Right kidney (tissue), 1 donor: ENCODE measurements at regions not wholly inside any gene's neighbourhood (a gene's known extent, or its start where the extent isn't known, plus 50 kb on each side); places are given as distances from the start of the nearest gene placed in this dataset.

Source experiments
- DNase-seq: peaks from one replicate; pipeline ENCODE4 v3.0.0-alpha.2; 2016

DNA sequence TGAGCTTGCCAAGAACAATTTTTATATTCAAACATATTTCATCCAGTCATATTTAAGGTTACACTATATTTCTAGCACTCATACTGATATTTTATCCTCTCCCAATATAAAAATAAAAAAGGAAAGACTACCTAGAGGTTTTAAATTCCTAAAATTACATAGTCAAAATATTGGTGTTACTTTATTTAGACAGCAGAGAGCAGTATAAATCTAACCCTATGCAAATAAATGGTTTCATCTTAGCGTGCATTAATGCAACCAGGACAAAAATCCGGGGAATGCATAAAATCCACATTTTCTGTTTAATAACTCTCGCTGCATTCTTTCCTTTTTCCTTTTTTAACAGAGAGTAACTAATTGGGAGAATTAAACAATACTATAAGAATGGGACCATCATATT lies 1447.4 kb upstream of the ALCAM start:
- no peak for DNase-seq

DNA sequence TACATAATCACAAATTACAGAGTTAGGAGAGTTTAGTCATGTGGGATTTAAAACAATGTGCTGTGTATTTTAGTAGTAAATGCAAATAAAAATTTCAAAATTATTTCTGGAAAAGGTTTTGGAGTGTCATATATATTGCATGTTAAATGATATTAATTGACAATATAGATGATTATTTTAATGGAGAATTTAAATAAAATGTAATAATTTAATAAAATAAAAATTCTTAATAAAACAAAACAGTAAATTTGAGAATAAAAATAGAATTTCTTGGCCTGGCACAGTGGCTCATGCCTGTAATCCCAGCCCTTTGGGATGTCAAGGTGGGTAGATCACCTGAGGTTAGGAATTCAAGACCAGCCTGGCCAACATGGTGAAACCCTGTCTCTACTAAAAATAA lies 1442.8 kb upstream of the ALCAM start:
- no peak for DNase-seq

DNA sequence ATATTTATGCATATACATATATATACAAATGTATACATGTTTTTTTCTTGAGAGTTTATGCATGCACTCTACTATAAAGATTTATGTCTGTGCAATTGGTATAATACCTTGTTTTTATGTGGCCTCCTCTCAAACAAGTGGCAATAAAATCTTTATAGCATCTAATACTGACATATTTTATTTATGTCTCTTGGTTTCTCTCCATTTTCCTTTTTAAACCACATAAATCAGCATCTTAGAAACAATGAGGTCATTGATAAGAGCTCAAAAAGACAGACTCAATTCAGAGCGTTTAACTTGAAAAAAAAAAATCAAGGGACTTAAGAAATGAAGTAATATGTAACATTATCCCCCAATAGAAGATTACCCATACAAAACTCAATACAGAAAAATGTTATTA lies 1442.2 kb upstream of the ALCAM start:
- DNase-seq: no peak

DNA sequence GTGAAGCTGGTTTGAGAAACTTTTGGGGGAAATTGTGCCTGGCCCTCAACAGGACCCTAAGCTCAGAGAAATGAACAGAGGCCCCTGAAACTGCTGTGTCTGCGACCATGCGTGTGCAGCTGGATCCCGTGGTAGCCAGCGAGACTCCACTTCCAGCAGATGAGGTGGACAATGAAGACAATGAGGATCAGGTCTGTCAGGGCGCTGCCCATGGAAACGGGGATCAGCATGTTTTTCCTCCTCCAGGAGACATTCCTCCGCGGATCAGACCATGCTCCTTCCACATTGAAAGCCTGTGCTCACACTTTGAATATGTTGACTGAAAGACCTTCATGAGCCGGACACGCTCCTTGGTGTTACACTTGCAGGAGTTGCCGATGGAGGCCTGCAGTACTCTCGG lies 1439.8 kb upstream of the ALCAM start:
- DNase-seq: no peak

DNA sequence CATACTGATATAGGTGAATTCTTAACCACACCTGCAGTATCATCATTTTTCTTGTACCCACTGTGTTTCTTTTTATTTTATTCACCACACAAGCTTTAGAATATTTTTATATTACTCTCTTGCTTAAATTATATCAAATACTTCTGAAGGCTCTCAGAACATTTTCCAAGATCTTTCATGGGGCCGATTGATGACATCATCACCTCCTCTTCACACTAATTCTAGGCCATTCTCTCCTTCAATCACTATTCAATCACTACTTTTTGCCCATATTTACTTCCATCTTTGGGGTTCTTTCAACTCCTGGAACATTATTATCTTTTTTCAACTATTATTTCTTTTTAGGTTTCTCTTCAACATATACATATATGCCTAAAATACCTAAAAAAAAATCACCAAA lies 1438.8 kb upstream of the ALCAM start:
- DNase-seq: no peak

DNA sequence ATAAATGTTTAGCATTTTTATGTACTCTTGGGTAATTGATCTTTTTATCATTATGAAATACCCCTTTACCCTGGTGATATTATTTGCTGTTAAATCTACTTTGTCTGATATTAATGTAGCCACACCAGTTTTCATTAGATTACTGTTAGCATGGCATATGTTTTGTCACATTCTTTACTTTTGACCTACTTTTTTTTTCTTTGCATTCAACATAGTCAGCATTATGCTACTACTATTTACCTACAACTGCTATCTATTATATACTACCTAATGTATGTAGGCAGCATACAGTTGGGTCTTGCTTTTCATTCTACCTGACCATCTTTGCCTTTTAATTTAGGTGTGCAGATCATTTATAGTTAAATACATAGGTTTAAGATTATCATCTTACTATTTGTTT lies 1429.6 kb upstream of the ALCAM start:
- no peak for DNase-seq

DNA sequence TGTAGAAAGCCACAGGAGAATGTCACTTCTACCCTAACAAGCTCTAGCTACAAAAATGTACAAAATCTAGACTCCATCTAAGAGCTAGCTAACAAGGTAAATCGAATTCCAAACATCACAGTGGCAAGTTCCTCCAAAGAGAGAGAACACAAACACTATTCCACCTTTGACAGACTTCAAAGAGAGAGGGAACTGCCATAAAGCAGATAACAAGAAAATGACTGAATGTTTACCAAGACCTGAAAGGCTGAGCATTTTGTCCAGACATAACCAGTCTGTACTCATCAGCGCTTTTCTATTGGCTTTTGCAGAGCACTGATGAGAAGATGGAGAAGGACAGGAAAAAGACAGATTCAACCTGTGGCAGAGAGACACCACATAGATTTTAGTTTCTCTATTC lies 1419.6 kb upstream of the ALCAM start:
- DNase-seq: no peak

DNA sequence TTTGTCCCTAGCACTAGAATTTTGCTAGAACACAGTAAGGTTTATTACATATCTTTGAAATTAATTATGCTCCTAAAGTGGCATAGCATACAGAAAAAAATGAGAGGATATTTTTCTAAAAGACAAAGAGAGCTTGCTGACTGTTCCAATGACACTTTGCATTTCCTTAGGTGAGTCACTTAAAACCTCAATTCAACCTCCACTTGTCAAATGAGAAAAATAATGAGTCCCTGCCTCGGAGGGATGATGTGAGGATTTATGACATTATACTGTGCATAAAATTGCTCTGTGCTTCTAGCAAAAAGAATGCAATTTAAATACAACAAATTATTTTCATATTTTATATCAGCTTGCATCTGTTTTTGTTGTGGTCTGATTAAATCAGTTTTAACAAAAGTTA lies 1417.0 kb upstream of the ALCAM start:
- DNase-seq: no peak

DNA sequence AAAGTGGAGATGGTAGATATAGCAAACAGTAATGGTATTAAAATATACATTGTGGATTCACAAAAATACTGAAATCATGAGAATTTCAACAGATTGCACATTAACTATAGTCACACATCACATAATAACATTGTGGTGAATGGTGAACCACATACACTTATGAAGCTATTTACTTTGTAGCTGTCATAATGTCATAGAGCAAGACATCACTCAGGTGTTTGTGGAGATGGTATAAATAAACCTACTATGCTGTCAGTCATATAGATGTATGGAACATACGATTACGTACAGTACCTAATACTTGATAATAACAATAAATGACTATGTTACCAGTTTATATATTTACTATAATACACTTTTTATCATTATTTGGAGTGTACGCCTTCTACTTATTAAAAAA lies 1416.0 kb upstream of the ALCAM start:
- no peak for DNase-seq

DNA sequence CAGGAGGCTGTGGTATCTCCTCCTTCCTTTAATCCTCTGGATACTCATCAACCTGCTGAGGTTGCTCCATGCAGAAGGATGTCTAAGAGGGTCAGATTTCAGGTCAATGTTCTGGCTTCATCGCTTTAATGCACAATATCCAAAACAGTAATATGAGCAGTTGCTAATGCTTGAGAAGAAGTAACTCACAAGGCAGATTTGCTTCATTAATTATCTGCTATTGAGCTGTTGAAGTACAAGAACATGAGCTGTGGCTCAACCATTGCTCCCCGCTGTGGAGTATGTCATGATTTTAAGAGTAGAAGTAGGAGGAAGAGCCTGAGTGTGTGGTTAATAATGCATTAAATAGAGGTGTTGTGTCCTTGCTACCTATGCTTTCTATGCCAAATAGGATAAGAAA lies 1412.9 kb upstream of the ALCAM start:
- peak; percentile 11 for DNase-seq

DNA sequence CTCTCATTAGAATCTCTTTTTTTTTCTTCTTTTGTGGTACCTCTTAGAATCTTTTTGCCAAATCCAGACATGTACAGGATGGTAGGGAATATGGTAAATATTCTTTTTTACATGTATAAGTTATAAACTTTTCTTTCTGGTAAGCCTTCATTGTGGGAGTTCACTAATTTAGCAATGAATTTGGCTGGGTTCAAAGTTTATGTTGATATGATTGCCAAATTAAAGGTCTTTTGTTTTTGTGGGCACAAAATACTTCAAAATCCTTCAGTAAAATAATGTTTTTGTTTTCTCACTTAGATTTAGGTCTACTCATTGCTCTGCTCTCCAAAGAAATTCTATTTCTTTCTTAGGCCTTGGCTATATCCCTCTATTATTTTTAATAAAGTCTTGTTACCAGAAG lies 1405.9 kb upstream of the ALCAM start:
- DNase-seq: no peak

DNA sequence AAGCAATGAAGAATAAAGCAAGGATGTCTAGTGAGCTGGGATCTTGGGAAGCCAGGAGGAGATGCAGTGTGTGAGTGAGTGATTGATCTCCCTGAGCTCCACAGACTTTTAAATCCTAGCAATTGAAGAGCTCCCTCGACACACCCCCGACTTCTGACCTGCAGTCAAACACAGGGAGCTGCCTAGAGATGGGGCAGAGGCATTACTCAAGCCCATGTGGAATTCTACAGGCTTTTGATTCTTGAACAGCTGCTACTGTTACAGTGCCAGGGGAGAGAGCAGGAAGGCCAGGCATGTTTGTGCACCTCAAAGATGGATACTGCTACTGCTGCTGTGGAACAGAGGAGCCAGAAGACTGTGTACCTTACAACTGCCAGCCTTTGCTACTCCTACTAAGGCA lies 1403.1 kb upstream of the ALCAM start:
- DNase-seq: no peak

DNA sequence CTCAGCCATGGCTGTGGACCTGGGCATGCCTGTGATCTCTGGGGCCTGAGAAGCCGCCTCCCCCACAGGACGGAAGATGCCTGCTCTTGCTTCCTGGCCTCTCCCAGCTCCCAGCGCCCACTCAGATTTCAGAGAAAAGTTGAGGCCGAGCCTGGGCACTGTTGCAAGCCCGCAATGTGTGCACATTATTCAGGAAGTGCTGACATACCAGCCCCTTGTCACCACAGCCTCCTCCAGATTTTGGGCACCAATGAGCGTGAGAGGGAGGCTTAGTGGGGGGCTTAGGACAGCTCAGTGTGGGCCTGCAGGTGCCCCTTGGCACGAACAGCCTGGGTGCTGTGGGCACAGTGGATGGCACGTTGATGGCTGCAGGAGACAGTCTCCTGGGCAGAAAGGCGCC lies 1400.9 kb upstream of the ALCAM start:
- DNase-seq: no peak

DNA sequence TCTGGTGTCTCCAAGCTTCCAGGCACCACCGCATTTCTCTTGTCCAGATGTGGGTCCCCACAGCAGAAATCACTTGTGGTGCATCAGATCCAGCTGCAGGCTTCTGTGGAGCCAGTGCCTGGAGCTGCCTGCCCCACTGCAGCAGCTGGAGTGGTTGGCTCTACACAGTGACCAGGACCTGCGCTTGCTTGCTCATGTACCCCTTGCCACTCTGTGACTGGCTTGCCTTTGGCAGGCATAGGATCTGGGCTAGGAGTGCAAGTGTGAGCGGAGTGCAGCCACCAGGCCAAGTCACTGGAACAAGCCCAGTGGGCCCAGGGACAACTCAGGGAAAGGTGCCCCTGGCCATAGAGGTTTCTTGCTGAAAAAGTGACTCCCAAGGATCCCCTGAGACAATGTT lies 1400.0 kb upstream of the ALCAM start:
- no peak for DNase-seq

DNA sequence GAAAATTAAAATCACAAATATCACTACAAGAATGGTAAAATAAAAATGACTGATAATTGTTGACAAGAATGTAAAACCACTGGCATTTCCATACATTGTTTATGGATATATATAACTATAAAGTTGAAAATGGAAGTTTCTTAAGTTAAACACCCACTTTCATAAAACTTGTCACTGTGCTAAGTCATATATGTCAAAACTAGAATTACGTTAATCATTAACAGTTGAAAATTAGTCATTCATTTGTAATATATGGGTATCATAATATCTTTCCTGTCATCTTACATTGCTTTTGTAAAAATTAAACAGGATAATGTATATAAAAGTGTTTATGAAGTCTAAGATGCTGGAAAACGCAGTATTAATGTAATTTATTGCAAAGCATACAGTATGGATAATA lies 1398.6 kb upstream of the ALCAM start:
- no peak for DNase-seq

DNA sequence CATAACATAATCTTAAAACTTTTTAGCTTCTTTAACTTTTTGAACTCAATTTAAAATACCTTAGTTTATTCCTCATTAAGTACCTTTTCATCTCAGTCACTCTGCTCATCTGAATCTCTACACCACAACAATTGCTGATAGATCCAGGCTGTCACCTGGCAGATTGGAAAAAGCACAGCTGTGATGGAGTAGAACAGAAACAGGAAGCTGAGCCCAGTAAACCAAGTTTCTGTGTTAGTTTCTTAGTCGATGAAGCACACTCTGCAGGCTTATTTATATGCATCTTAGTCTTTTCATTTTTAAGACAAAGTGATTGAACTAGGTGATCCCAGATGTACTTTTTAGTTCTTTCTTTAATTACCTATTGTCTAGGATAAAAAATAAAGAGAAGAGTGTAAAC lies 1398.0 kb upstream of the ALCAM start:
- no peak for DNase-seq

DNA sequence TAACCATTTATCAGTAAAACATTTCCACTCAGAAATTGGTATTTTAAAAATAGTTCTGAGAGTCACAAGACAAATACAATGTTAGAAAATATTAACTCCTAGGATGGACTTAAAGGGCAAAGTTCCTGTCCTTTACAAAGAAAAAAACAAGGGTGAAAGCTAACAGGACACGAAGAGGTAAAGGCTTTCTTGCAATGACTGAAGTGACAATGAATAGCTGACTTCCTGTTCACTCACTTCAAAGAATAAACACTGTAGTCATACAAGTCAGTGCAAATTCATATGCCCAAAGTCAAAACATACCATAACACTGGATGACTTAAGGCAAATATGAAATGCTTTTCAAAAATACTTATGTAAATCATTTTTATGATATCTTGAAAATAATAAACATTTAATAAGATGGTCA lies 1389.8 kb upstream of the ALCAM start:
- no peak for DNase-seq

DNA sequence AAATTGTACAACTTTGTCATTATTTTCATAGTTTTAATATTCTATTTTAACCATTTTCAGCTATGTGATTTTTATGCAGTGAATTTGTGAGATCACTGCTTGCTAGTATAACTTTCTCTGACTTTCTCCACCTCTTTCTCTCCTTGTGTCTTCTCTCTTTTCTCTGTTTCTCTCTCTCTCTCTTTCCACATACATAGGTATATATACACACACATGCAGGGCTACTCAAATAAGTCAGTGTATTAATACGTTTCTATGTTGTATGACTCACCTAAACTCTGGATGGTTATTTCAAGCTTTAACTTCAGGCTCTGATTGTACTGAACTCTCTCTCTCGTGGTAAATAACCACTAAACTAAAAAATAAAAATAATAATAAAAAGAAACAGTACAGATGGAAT lies 1389.3 kb upstream of the ALCAM start:
- no peak for DNase-seq

DNA sequence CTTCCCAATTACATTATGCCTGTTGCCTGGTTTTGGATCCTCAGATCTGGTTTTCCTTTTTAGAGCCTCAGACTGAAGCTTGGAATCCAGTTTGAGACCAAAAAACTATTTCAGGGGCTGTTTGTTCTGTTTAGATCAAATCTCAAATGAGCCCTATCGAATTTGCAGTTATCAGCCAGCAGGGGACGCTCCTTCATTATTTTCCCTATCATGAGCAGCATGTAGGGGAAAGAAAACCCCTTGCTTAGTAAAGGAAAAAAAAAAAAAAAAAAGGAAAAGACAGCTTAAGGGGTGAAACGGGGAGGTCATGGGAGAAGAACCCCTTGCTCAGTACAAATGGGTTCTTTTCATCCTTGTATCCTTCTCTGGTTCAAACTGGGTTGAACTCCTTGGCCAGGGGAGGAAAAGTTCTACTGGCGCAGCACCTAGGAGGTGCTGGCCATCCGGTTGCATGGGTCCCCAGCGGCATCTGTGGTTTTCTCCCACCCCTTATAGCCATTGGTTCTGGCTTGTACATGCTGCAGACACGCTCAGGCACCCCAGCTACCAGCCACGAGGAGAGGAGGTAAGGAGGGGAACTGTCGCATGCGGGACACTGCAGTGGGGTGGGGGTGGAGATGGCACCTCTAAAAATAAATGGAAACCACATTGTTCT lies 1375.1 kb upstream of the ALCAM start:
- DNase-seq: no peak

DNA sequence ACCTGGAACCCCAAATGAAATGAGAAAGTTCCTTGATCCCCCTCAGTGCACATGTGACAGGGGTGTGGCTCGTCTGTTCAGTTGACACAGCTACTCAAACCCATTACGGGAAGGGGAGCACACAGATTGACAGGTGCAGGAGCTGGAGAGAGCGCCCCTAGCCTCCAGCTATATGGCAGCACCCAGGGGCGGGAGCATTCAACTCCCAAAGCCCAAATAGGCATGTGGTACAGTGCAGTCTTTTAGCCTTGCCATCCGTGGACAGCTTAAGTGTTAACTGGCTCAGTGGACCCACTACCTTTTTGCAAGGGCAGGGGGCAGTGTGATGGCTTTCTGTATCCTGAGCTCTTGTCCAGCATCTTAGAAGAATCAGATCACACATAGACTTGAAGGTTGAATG lies 1374.2 kb upstream of the ALCAM start:
- no peak for DNase-seq

DNA sequence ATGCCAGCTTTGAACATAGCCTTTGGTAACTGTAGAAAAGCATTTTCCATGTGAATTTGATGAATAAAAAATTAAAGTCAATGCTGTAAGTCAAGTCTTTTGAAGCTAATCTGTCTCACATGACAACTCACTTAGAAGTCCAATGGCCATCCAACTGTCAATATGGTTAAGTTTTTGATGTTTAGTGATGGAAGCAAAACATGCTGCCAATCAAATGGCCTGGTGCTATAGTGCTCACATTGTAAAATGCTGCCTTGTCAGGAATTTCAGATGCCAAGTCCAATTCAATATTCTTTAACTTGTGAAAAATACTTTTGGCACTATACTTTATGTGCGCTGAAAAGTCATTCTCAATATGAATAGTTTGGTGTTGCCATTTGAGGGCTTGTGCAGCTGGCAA lies 1361.8 kb upstream of the ALCAM start:
- no peak for DNase-seq

DNA sequence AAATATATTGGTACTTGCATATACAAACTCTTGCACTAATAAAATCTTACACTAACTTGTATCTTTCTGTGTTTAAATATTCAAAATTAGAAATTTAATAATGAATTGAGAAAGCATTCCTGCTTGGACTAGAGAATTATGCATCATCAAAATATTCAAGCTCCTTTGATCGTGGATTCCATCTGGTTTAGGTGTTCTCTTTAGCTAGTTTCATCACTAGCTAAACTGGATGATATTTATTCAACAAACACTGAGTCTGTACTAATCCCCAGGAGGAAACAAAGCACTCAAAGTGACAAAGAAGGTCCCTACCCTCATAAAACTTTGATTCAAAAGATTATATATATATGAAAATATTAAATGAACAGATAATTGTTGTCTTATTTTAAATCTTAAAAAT lies 1360.9 kb upstream of the ALCAM start:
- no peak for DNase-seq

DNA sequence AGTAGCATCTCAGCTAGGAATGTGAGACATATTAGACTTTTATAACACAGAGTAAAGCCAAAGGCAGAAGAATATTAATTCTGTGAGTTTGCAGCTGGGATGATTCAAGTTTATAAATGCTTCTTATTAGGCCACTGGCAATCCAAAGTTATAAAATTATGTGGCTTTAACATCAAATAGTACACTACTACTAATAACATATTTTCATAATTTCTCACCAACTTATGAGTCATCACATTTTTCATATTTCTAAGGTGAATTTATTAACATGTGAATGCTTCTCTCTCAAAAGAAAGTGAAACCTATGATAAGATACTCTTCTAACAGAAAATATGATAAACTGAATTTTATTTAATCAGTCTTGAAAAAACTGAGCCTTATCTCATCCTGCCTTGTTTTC lies 1348.2 kb upstream of the ALCAM start:
- no peak for DNase-seq

DNA sequence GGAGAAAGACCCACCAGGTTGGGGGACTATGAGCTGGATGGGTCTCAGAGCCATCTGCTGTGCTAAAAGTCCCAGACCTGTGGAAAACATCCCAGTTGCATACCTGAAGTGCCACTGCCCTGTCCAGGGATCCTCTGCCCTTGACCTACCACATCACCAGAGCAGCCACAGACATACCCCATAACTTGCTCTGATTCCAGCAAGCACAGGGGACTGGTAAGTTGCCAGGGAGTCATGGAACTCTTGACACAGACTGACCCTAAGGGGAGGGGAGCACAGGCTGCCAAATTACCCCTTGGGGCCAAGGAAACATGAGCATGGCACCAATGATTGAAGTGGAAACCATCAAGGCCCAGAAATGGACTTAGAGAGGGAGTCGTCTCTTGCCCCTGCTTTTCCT lies 1335.1 kb upstream of the ALCAM start:
- no peak for DNase-seq

DNA sequence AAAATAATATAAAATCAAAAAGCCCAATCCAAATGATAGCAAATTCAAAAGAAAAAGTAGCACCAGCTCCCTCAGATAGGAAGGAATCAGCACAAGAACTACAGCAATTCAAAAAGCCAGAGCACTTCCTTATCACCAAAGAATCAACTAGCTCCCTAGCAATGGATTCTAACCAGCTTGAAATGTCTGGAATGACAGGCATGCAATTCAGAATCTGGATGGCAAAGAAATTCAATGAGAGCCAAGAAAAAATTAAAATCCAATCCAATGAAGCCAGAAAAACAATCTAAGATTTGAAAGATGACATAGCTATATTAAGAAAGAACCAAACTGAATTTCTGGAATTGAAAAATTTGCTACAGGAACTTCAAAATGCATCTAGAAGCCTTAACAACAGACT lies 1334.4 kb upstream of the ALCAM start:
- no peak for DNase-seq
